ENCODE measurements at regions not wholly inside any gene's neighbourhood (a gene's known extent, or its start where the extent isn't known, plus 50 kb on each side); places are given as distances from the start of the nearest gene placed in this dataset.
"Not testable (repeated sequence)": the region's sequence is repeated elsewhere in the genome, so short reads cannot be mapped to it uniquely, and the experiment has no call there.

DNA sequence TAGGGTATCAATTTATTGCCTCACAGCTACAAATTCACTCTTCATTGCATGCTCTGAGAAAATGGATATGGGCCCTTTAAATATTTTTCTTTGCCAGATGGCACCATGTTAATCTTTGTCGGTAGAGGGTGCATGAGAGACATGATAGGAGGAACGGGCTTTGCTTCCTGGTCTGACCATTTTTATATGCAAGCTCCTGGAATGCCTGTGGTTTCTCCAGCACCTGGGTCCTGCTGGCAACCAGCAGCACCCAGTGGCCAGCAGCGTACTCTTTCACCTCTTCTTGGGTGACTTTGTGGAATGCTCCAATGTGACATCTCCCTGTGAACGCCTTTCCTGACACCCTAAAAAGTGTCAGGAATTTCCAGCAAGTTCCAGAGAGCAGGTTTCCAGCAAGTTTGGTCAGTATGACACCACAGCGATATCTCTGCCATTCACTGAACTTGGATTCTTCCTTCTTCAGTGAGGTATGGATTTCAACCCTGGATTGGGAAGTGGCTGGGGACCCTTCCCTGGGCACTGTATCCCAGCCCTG lies 140.3 kb upstream of the PGRMC2 start:
- intact Hi-C loops (cut with DNase I): no loop called here
- no peak for DNase-seq

- intact Hi-C loops (cut with DNase I): no loop called here
Measured at GRCh38 chr4:128424527-128425497, 137.2 kb upstream of the PGRMC2 start.

DNA sequence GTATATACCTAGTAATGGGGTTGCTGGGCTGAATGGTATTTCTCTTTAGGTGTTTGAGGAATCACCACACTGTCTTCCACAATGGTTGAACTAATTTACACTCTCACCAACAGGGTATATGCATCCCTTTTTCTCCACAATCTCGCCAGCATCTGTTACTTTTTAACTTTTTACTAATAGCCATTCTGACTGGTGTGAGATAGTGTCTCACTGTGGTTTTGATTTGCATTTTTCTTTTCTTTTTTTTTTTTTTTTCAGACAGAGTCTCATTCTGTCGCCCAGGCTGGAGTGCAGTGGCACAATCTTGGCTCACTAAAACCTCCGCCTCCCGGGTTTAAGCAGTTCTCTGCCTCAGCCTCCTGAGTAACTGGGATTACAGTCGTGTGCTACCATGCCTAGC lies 134.7 kb upstream of the PGRMC2 start:
- DNase-seq; intact Hi-C loops (cut with DNase I): not testable (repeated sequence)

More at GRCh38 chr4:128424527-128425497, 137.2 kb upstream of the PGRMC2 start:
- no peak for DNase-seq

DNA sequence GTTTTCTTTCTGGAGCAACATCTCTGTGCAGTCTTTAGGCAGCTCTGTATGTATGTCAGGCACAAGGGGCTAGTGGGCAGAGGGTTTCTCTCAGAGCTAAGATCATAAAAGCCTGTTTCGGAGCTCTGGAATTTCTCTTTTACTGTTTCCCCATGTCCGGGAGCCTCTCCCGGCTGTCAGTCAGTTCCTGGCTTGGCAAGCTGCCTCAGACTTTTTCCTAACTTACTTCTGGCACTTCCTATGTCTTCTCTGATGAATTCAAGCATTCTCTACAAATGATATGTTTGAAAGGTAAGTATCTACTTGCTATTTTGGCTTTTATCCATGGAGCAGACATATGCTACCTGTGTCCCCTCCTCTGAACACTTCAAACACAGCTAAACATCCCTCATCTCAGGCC lies 129.3 kb upstream of the PGRMC2 start:
- DNase-seq: no peak
- intact Hi-C loops (cut with DNase I): no loop called here

- intact Hi-C loops (cut with DNase I): no loop called here
- DNase-seq: no peak
Measured at GRCh38 chr4:128410037-128410436, 122.4 kb upstream of the PGRMC2 start.

GRCh38 chr4:128403586-128403985 lies 116.0 kb upstream of the PGRMC2 start:
- no peak for DNase-seq
- intact Hi-C loops (cut with DNase I): no loop called here

DNA sequence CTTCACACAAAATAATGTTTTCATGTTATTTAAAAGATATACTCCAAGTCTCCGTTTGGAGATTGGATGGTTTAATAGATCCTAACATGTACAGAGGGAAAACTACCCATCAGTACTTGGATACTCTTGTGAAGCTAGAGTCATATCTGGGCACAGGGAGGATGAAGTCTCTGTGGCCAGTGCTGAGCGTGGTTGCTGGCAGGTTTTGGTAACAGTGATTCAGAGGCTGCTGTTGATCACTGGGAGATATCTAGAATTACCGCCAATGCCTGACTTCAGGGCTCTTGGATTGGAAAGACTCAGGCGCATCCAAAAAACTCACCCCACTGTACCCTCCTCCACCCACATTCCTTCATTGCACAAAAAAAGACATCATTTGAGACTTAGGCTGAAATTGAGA lies 107.2 kb upstream of the PGRMC2 start:
- intact Hi-C loops (cut with DNase I): no loop called here
- DNase-seq: no peak

DNA sequence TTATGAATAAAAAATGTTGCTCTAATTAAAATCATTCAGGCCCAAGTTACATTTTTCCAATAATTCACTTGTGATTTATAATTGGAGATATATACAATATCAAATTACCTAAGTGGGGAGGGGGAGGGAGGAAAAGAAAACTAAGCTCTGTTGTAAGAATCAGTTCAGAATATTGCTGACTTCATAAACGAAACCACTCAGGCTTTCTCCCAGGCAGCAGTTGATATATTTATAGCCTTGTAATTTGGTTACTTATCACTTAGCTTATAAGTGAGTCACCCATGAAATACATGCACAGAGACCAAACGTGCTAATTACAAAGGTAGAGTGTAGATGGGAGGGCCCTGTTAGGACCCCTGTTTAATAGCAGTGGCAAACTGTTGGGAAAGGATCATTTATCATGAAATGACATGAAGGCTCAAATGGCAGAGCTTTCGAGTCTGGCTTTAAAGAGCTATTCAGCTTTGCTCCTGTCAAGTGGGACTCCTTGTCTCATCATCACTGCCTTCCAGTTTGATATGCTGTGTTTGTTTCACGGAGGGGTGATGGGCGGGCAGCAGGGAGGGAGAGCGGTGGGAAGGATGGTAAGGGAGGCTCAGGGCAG lies 105.6 kb upstream of the PGRMC2 start:
- intact Hi-C loops (cut with DNase I): no loop called here
- no peak for DNase-seq

DNA sequence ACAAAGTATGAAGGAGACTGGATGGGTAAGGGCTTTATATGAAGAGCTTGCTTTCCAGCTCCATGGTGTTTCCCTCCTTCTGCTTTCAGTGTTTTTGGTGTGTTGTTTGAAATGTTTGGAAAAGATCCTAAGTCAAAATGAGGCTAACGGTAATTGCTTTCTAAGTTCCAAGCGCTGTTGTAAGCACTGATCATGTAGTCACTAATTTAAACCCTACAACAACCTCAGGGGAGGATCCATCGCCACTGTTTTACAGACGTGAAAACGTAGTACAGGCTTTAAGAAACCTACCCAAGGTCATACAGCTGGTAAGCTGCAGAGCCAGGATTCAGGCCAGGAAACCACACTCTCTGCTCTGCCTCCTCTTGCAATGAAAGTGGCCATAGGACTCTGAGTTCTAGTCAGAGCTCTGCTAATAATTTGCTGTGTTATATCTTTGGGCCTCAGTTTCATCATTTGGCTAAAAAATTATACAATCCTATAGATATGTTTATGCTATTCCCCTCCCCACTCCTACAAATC lies 102.9 kb upstream of the PGRMC2 start:
- no peak for DNase-seq
- intact Hi-C loops (cut with DNase I): no loop called here

DNA sequence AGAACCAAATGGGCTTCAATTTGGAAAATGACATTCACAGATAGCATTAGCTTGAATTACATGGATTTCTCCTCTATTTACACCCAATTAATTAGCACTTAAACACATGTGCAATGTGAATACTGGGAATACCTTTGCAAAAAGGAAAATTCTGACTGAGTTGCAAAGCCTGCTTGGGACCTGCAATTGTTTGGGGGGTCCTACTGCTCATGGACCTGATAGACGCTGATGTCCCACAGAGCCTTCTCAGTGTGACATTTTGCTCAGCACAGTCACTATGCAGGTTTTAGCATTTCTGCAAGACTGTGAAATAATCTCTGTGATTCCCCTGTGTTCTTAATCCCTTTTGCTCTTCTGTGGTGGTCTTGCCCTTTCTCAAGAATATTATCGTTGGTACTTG lies 101.2 kb upstream of the PGRMC2 start:
- intact Hi-C loops (cut with DNase I): loop anchor here (5.0 to 10.0 kb wide), 2 partner anchors 101 to 426 kb away; partner anchors contain the start of gene PGRMC2
- no peak for DNase-seq

DNA sequence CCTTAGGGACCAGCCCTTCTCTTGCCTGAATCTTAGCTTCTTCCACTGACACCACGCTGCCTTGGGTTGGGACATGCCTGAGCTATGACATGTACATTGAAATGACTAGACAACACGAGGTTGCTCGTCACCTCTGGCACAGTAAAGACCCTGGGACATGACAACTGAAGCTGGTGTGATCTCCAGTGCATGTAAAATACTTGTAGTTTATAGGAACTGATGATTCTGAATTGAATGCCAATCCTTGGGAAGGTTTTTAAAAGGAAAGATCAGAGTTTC lies 100.7 kb upstream of the PGRMC2 start:
- DNase-seq: no peak
- intact Hi-C loops (cut with DNase I): loop anchor here (5.0 to 10.0 kb wide), 2 partner anchors 101 to 427 kb away; partner anchors contain the start of gene PGRMC2

- DNase-seq: no peak
- intact Hi-C loops (cut with DNase I): loop anchor here (5.0 to 10.0 kb wide), 2 partner anchors 100 to 427 kb away; partner anchors contain the start of gene PGRMC2
Measured at GRCh38 chr4:128387600-128388351, 100.2 kb upstream of the PGRMC2 start.

GRCh38 chr4:128386761-128387599 lies 99.4 kb upstream of the PGRMC2 start:
- DNase-seq: peak; percentile 75 to 96 (median 80)
- intact Hi-C loops (cut with DNase I): loop anchor here (5.0 to 10.0 kb wide), 2 partner anchors 100 to 428 kb away; partner anchors contain the start of gene PGRMC2

- intact Hi-C loops (cut with DNase I): loop anchor here (5.0 to 10.0 kb wide), 2 partner anchors 98 to 429 kb away; partner anchors contain the start of gene PGRMC2
- no peak for DNase-seq
Measured at GRCh38 chr4:128385683-128386304, 98.2 kb upstream of the PGRMC2 start.

DNA sequence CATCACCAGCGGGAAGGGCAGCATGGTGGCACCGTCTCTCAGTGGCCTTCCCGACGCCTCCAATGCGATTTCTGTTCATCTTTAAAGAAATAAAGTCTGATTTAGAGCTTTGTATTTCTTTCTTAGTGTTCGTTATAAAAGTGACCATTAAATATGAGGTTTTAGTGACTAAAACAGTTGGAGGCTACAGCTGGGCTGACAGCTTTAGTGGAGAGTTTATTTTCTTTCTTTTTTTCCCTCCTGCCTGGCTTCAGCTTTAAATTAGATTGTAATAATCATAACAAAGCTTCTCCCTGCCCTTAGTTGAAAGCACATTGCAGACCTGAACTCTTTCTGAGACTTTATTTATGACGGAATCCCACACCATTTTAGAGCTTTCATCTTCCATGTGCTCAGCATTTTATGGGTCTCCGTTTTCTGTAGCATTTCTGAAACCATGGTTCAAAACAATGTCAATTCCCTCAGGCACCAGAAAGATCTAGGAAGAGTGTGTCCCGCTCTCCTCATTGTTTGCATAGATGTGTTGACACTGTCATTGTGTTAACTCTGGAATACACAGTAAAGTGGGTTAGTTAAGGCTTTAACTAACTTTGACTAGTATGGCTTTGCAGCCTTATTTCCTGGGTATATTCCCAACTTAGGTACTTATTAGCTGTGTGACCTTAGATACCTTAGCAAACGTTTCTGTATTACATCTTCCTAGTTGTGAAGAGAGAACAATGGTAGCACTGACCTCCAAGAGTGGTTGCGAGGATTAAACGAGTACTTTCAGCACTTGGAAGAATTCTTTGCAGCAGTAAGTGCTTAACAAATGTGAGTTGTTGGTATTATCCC lies 97.4 kb upstream of the PGRMC2 start:
- no peak for DNase-seq
- intact Hi-C loops (cut with DNase I): loop anchor here (5.0 to 10.0 kb wide), 2 partner anchors 98 to 430 kb away; partner anchors contain the start of gene PGRMC2

DNA sequence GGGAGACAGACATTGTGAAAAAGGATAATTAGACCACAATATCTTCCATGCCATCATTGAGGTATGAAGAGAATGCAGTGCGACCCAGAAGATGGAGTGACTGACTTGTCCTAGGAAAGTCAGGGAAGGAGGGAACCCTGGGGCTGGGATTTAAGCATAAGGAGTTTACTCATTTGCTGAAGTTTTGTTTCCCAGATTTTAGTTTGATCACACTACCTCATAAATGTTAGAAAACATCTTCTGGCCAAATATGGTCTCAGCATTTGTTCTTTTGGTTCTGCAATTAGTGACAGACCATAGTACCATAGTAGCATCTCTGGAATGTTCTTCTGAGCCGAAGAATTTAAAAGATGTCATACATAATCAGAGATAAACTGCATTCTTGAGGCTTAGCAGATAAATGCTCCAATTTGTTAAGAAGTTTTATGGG lies 96.5 kb upstream of the PGRMC2 start:
- no peak for DNase-seq
- intact Hi-C loops (cut with DNase I): loop anchor here (10.0 kb wide), 1 partner anchor 431 kb away; no protein-coding TSS in a partner anchor

GRCh38 chr4:128381748-128382559 lies 94.3 kb upstream of the PGRMC2 start:
- intact Hi-C loops (cut with DNase I): loop anchor here (10.0 kb wide), 1 partner anchor 433 kb away; no protein-coding TSS in a partner anchor
- no peak for DNase-seq
